ENCODE measurements at regions not wholly inside any gene's neighbourhood (a gene's known extent, or its start where the extent isn't known, plus 50 kb on each side); places are given as distances from the start of the nearest gene placed in this dataset.
A peak's percentile ranks its signal among the peaks of the same experiment; 100 is the strongest.
"Not testable (repeated sequence)": the region's sequence is repeated elsewhere in the genome, so short reads cannot be mapped to it uniquely, and the experiment has no call there.

DNA sequence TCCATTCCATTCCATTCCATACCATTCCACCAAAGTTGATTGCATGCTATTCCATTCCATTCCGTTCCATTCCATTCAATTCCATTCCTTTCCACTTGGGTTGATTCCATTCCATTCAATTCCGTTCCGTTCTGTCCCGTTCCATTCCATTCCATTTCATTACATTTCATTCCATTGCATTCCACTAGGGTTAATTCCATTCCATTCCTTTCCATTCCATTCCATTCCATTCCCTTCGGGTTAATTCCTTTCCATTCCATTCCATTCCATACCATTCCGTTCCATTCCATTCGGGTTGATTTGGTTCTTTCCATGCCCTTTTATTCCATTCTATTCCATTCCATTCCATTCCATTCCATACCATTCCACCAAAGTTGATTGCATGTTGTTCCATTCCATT lies 131.9 kb downstream of the CWH43 start:
- not testable (repeated sequence) for DNase-seq

DNA sequence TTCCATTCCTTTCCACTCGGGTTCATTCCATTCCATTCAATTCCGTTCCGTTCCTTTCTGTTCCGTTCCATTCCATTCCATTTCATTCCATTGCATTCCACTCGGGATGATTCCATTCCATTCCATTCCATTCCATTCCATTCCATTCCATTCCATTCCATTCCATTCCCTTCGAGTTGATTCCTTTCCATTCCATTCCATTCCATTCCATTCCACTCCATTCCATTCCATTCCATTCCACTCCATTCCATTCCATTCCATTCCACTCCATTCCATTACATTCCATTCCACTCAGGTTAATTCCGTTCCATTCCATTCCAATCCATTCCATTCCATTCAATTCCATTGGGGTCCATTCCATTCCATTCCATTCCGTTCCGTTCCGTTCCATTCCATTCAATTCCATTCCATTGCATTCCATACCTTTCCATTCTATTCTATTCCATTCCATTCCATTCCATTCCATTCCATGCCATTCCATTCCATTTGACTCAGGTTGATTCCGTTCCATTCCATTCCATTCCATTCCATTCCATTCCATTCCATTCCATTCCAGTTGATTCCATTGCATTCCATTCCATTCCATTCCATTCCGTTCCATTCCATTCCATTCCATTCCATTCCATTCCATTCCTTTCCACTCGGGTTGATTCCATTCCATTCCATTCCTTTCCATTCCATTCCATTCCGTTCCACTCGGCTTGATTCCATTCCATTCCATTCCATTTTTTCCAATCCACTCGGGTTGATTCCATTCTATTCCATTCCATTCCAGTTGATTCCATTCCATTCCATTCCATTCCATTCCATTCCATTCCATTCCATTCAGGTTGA lies 132.5 kb downstream of the CWH43 start:
- DNase-seq, result not testable (repeated sequence)

DNA sequence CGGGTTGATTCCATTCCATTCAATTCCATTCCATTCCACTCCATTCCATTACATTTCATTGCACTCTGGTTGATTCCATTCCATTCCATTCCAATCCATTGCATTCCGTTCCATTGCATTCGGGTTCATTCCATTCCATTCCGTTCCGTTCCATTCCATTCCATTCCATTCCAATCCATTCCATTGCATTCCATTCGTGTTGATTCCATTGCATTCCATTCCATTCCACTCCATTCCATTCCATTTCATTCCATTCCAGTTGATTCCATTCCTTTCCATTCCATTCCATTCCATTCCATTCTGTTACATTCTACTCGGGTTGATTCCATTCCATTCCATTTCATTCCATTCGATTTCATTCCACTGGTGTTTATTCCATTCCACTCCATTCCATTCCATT lies 133.3 kb downstream of the CWH43 start:
- DNase-seq, result not testable (repeated sequence)

DNA sequence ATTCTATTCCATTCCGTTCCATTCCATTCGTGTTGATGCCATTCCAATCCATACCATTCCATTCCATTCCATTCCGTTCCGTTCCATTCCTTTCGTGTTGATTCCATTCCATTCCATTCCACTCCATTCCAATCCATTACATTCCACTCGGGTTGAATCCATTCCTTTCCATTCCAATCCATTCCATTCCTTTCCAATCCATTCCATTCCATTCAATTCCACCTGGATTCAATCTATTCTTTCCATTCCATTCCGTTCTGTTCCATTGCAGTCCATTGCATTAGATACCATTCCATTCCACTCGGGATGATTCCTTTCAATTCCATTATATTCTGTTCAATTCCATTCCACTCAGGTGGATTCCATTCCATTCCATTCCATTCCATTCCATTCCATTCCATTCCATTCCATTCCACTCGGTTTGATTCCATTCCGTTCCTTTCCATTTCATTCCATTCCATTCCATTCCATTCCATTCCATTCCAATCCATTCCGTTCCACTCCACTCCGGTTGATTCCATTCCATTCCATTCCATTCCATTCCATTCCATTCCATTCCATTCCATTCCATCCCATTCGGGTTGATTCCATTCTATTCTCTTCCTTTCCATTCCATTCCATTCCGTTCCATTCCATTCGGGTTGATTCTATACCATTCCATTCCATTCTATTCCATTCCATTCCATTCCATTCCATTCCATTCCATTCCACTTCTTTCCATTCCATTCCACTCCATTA lies 134.1 kb downstream of the CWH43 start:
- DNase-seq, result not testable (repeated sequence)

DNA sequence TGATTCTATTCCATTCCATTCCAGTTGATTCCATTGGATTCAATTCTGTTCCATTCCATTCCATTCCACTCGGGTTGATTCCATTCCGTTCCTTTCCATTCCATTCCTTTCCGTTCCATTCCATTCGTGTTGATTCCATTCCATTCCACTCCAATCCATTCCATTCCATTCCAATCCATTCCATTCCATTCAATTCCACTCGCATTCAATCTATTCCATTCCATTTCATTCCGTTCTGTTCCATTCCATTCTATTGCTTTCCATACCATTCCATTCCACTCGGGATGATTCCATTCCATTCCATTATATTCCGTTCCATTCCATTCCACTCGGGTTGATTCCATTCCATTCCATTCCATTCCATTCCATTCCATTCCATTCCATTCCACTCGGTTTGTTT lies 134.7 kb downstream of the CWH43 start:
- DNase-seq, result not testable (repeated sequence)

DNA sequence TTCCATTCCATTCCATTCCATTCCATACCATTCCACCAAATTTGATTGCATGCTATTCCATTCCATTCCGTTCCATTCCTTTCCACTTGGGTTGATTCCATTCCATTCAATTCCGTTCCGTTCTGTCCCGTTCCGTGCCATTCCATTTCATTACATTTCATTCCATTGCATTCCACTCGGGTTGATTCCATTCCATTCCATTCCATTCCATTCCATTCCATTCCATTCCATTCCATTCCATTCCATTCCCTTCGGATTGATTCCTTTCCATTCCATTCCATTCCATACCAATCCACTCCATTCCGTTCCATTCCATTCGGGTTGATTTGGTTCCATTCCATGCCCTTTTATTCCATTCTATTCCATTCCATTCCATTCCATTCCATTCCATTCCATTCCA lies 140.4 kb downstream of the CWH43 start:
- not testable (repeated sequence) for DNase-seq

DNA sequence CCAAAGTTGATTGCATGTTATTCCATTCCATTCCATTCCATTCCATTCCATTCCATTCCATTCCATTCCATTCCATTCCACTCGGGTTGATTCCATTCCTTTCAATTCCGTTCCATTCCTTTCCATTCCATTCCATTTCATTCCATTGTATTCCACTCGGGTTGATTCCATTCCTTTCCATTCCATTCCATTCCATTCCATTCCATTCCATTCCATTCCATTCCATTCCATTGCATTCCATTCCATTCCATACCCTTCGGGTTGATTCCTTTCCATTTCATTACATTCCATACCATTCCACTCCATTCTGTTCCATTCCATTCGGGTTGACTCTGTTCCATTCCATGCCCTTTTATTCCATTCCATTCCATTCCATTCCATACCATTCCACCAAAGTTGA lies 140.8 kb downstream of the CWH43 start:
- DNase-seq, result not testable (repeated sequence)

DNA sequence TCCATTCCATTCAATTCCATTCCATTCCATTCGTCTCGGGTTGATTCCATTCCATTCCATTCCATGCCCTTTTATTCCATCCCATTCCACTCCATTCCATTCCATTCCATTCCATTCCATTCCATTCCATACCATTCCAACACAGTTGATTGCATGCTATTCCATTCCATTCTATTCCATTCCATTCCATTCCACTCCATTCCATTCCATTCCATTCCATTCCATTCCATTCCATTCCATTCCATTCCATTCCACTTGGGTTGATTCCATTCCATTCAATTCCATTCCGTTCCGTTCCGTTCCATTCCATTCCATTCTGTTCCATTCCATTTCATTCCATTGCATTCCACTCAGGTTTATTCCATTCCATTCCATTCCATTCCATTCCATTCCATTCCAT lies 143.3 kb downstream of the CWH43 start:
- DNase-seq, result not testable (repeated sequence)

DNA sequence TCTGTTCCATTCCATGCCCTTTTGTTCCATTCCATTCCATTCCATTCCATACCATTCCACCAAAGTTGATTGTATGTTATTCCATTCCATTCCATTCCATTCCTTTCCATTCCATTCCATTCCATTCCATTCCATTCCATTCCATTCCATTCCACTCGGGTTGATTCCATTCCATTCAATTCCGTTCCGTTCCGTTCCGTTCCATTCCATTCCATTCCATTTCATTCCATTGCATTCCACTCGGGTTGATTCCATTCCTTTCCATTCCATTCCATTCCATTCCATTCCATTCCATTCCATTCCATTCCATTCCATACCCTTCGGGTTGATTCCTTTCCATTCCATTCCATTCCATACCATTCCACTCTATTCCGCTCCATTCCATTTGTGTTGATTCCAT lies 143.8 kb downstream of the CWH43 start:
- not testable (repeated sequence) for DNase-seq

DNA sequence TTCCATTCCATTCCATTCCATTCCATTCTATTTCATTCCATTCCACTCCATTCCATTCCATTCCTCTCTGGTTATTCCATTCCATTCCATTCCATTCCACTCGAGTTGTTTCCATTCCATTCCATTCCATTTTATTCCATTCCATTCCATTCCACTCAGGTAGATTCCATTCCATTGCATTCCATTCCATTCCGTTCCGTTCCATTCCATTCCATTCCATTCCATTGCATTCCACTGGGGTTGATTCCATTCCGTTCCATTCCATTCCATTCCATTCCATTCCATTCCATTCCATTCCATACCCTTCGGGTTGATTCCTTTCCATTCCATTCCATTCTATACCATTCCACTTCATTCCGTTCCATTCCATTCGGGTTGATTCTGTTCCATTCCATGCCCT lies 144.6 kb downstream of the CWH43 start:
- DNase-seq, result not testable (repeated sequence)

DNA sequence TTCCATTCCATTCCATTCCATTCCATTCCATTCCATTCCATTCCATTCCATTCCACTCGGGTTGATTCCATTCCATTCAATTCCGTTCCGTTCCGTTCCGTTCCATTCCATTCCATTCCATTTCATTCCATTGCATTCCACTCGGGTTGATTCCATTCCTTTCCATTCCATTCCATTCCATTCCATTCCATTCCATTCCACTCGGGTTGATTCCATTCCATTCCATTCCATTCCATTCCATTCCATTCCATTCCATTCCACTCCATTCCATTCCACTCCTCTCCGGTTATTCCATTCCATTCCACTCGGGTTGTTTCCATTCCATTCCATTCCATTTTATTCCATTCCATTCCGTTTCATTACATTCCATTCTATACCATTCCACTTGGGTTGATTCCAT lies 151.0 kb downstream of the CWH43 start:
- DNase-seq, result not testable (repeated sequence)

DNA sequence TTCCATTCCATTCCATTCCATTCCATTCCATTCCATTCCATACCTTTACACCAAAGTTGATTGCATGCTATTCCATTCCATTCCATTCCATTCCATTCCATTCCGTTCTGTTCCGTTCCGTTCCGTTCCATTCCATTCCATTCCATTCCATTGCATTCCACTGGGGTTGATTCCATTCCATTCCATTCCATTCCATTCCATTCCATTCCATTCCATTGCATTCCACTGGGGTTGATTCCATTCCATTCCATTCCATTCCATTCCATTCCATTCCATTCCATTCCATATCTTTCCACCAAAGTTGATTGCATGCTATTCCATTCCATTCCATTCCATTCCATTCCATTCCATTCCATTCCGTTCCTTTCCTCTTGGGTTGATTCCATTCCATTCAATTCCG lies 151.9 kb downstream of the CWH43 start:
- DNase-seq, result not testable (repeated sequence)

DNA sequence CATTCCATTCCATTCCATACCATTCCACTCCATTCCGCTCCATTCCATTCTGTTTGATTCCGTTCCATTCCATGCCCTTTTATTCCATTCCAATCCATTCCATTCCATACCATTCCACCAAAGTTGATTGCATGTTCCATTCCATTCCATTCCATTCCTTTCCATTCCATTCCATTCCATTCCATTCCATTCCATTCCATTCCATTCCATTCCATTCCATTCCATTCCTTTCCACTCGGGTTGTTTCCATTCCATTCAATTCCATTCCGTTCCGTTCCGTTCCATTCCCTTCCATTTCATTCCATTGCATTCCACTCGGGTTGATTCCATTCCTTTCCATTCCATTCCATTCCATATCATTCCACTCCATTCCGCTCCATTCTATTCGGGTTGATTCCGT lies 152.7 kb downstream of the CWH43 start:
- not testable (repeated sequence) for DNase-seq

DNA sequence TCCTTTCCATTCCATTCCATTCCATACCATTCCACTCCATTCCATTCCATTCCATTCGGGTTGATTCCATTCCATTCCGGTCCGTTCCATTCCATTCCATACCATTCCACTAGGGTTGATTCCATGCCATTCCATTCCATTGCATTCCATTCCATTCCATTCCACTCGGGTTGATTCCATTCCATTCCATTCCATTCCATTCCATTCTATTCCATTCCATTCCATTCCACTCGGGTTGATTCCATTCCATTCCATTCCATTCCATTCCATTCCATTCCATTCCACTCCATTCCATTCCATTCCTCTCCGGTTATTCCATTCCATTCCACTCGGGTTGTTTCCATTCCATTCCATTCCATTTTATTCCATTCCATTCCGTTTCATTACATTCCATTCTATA lies 153.4 kb downstream of the CWH43 start:
- DNase-seq, result not testable (repeated sequence)

DNA sequence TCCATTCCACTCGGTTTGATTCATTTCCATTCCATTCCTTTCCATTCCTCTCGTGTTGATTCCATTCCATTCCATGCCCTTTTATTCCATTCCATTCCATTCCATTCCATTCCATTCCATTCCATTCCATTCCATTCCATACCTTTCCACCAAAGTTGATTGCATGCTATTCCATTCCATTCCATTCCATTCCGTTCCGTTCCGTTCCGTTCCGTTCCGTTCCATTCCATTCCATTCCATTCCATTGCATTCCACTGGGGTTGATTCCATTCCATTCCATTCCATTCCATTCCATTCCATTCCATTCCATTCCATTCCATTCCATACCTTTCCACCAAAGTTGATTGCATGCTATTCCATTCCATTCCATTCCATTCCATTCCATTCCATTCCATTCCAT lies 154.3 kb downstream of the CWH43 start:
- DNase-seq, result peak; percentile 2

DNA sequence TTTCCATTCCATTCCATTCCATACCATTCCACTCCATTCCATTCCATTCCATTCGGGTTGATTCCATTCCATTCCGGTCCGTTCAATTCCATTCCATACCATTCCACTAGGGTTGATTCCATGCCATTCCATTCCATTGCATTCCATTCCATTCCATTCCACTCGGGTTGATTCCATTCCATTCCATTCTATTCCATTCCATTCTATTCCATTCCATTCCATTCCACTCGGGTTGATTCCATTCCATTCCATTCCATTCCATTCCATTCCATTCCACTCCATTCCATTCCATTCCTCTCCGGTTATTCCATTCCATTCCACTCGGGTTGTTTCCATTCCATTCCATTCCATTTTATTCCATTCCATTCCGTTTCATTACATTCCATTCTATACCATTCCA lies 155.9 kb downstream of the CWH43 start:
- DNase-seq, result not testable (repeated sequence)

DNA sequence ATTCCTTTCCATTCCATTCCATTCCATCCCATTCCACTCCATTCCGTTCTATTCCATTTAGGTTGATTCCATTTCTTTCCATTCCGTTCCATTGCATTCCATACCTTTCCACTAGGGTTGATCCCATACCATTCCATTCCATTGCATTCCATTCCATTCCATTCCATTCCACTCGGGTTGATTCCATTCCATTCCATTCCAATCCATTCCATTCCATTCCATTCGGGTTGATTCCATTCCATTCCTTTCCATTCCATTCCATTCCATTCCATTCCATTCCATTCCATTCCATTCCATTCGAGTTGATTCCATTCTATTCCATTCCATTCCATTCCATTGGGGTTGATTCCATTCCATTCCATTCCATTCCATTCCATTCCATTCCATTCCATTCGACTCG lies 161.1 kb downstream of the CWH43 start:
- DNase-seq, result not testable (repeated sequence)

DNA sequence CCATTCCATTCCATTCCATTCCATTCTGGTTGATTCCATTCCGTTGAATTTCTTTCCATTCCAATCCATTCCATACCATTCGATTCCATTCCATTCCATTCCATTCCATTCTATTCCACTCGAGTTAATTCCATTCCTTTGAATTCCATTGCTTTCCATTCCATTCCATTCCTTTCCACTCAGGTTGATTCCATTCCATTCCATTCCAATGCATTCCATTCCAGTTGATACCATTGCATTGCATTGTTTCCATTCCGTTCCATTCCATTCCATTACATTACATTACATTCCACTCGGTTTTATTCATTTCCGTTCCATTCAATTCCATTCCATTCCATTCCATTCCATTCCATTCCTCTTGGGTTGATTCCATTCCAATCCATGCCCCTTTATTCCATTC lies 161.5 kb downstream of the CWH43 start:
- not testable (repeated sequence) for DNase-seq

DNA sequence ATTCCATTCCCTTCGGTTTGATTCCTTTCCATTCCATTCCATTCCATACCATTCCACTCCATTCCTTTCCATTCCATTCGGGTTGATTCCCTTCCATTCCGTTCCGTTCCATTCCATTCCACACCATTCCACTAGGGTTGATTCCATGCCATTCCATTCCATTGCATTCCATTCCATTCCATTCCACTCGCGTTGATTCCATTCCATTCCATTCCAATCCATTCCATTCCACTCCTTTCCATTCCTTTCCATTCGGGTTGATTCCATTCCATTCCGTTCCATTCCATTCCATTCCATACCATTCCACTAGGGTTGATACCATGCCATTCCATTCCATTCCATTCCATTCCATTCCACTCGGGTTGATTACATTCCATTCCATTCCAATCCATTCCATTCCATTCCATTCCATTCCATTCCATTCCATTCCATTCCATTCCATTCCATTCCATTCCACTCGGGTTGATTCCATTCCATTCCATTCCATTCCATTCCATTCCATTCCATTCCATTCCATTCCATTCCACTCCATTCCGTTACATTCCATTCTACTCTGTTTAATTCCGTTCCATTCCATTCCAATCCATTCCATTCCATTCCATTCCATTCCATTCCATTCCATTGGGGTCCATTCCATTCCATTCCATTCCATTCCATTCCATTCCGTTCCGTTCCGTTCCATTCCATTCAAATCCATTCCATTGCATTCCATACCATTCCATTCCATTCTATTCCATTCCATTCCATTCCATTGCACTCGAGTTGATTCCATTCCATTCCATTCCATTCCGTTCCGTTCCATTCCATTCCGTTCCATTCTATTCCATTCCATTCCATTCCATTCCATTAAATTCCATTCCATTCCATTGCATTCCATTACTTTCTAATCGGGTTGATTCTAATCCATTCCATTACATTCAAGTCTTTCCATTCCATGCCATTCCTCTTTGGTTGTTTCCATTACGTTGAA lies 163.2 kb downstream of the CWH43 start:
- not testable (repeated sequence) for DNase-seq

DNA sequence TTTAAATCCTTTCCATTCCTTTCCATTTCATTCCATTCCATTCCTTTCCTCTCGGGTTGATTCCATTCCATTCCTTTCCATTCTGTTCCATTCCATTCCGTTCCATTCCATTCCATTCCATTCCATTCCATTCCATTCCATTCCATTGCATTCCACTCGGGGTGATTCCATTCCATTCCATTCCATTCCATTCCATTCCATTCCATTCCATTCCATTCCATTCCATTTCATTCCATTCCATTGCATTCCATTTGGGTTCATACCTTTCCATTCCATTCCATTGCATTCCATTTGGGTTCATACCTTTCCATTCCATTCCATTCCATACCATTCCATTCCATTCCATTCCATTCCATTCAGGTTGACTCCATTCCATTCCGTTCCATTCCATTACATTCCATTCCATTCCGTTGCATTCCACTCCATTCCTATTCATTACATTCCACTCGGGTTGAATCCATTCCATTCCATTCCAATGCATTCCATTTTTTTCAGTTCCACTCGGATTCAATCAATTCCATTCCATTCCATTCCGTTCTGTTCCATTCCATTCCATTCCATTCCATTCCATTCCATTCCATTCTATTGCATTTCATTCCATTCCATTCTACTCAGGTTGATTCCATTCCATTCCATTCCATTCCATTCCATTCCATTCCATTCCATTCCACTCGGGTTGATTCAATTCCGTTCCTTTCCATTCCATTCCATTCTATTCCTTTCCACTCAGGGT lies 164.4 kb downstream of the CWH43 start:
- not testable (repeated sequence) for DNase-seq

DNA sequence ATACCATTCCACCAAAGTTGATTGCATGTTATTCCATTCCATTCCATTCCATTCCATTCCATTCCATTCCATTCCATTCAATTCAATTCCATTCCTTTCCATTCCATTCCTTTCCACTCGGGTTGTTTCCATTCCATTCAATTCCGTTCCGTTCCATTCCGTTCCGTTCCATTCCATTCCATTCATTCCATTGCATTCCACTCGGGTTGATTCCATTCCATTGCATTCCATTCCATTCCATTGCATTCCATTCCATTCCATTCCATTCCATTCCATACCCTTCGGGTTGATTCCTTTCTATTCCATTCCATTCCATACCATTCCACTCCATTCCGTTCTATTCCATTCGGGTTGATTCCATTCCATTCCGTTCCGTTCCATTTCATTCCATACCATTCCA lies 166.9 kb downstream of the CWH43 start:
- not testable (repeated sequence) for DNase-seq

All from stimulated activated CD4-positive, alpha-beta T cell treated with anti-CD3 and anti-CD28 coated beads, Interleukin-4, amount 100 ng/mL, for 1 hour (primary cell).